CD14-positive monocyte (primary cell): ENCODE measurements at regions not wholly inside any gene's neighbourhood (a gene's known extent, or its start where the extent isn't known, plus 50 kb on each side); places are given as distances from the start of the nearest gene placed in this dataset.
A peak's percentile ranks its signal among the peaks of the same experiment; 100 is the strongest.

ENCODE experiments used
- DNase-seq, 3 donors: peaks; one replicate each; pipeline ENCODE4 v3.0.0-alpha.2; 2011 to 2022
- H2AFZ ChIP-seq: 2 replicates; pipeline ENCODE4 v1.6.0; 2012; ENCODE audit warnings: mild to moderate bottlenecking, low read depth, low read length, inconsistent platforms; ENCODE audit not compliant: insufficient read depth, poor library complexity, severe bottlenecking
- H3K27ac ChIP-seq, 2 donors: 1 replicate in 1 of 2; 2 replicates in 1 of 2; pipeline ENCODE4 v1.5.1; 2012 to 2013; ENCODE audit warnings: low read length in 2 of 2, control low read depth in 1 of 2, inconsistent platforms in 1 of 2, low read depth in 1 of 2, mild to moderate bottlenecking in 1 of 2
- H3K27me3 ChIP-seq, 2 donors: one replicate each; pipeline versions ENCODE4 v1.6.0 to v1.6.1; 2011 to 2013; ENCODE audit warnings: low read length in 2 of 2; ENCODE audit not compliant: control insufficient read depth in 2 of 2, insufficient read depth in 2 of 2
- H3K36me3 ChIP-seq, 2 donors: replicated peaks in 1 of 2; 1 replicate in 1 of 2; 2 replicates in 1 of 2; pipeline versions ENCODE4 v1.5.1 to v1.6.1; 2012 to 2013; ENCODE audit warnings: low read length in 2 of 2, control low read depth in 1 of 2, inconsistent platforms in 1 of 2, mild to moderate bottlenecking in 1 of 2; ENCODE audit not compliant: insufficient read depth in 2 of 2, control insufficient read depth in 1 of 2
- H3K4me1 ChIP-seq, 2 donors: 1 replicate in 1 of 2; 2 replicates in 1 of 2; pipeline versions ENCODE4 v1.5.1 to v1.6.1; 2012 to 2013; ENCODE audit warnings: low read length in 2 of 2, control low read depth in 1 of 2, inconsistent platforms in 1 of 2, mild to moderate bottlenecking in 1 of 2, moderate library complexity in 1 of 2; ENCODE audit not compliant: insufficient read depth in 2 of 2, control insufficient read depth in 1 of 2
- H3K4me2 ChIP-seq: replicated peaks from 2 replicates; pipeline ENCODE3; 2012; ENCODE audit warnings: low read length, moderate library complexity, mild to moderate bottlenecking; ENCODE audit not compliant: poor library complexity, severe bottlenecking; ENCODE audit errors: extremely low read depth
- H3K4me3 ChIP-seq, 3 experiments: fragments of 200-600 bp in 1 of 3; sonication (generic) in 1 of 3; replicated peaks in 1 of 3; 1 replicate in 2 of 3; 2 replicates in 1 of 3; pipeline ENCODE4 v1.5.1; 2011 to 2013; ENCODE audit warnings: low read length in 3 of 3, mild to moderate bottlenecking in 3 of 3, control low read depth in 2 of 3, low read depth in 2 of 3, inconsistent platforms in 1 of 3, moderate library complexity in 1 of 3
- H3K79me2 ChIP-seq: 2 replicates; pipeline ENCODE4 v1.6.0; 2012; ENCODE audit warnings: mild to moderate bottlenecking, control low read depth, inconsistent platforms, low read length, moderate library complexity; ENCODE audit not compliant: insufficient read depth
- H3K9ac ChIP-seq: 2 replicates; pipeline ENCODE4 v1.6.0; 2017; ENCODE audit warnings: low read length, mild to moderate bottlenecking; ENCODE audit not compliant: insufficient read depth, poor library complexity, severe bottlenecking
- H3K9me3 ChIP-seq, 2 donors: replicated peaks in 1 of 2; 1 replicate in 1 of 2; 2 replicates in 1 of 2; pipeline versions ENCODE4 v1.5.1 to v1.6.1; 2012 to 2013; ENCODE audit warnings: low read length in 2 of 2, control low read depth in 1 of 2; ENCODE audit not compliant: control insufficient read depth in 1 of 2, insufficient read depth in 1 of 2
- H4K20me1 ChIP-seq: 2 replicates; pipeline ENCODE4 v1.6.0; 2012; ENCODE audit warnings: mild to moderate bottlenecking, low read length, control low read depth, moderate library complexity; ENCODE audit not compliant: insufficient read depth
- H3K27ac Mint-ChIP-seq, 7 donors: one replicate each; pipeline ENCODE4 v1.8.0; 2020; ENCODE audit warnings: mild to moderate bottlenecking in 7 of 7, mixed read lengths in 7 of 7, moderate library complexity in 6 of 7, inconsistent platforms in 2 of 7
- H3K27me3 Mint-ChIP-seq, 3 donors: one replicate each; pipeline ENCODE4 v1.8.0; 2021 to 2022; ENCODE audit warnings: low read depth in 3 of 3, mild to moderate bottlenecking in 3 of 3, mixed read lengths in 3 of 3, moderate library complexity in 3 of 3, inconsistent platforms in 1 of 3
- H3K36me3 Mint-ChIP-seq, 2 donors: one replicate each; pipeline ENCODE4 v1.8.0; 2020; ENCODE audit warnings: mixed read lengths in 2 of 2, inconsistent platforms in 1 of 2, mild to moderate bottlenecking in 1 of 2
- H3K4me1 Mint-ChIP-seq: one replicate; pipeline ENCODE4 v1.8.0; 2020; ENCODE audit warnings: mild to moderate bottlenecking, mixed read lengths
- H3K4me3 Mint-ChIP-seq, 2 donors: one replicate each; pipeline ENCODE4 v1.8.0; 2020; ENCODE audit warnings: mild to moderate bottlenecking in 2 of 2, mixed read lengths in 2 of 2, moderate library complexity in 1 of 2
- H3K9me3 Mint-ChIP-seq, 7 donors: one replicate each; pipeline ENCODE4 v1.8.0; 2020 to 2022; ENCODE audit warnings: mixed read lengths in 7 of 7, mild to moderate bottlenecking in 6 of 7, moderate library complexity in 6 of 7, inconsistent platforms in 2 of 7
- CTCF ChIP-seq: fragments of 200-600 bp; IDR thresholded peaks from one replicate; pipeline ENCODE4 v1.8.0; 2022; ENCODE audit warnings: antibody characterized with exemption, mild to moderate bottlenecking
- WGBS: methylation state at CpG from one replicate; pipeline ENCODE4 v1.1.5; 2013; ENCODE audit warnings: missing lambda C conversion rate; ENCODE audit not compliant: insufficient coverage; 5-methylcytosine and 5-hydroxymethylcytosine counted together
- intact Hi-C, 2 donors: fragments of 100-400 bp; cut with micrococcal nuclease; formaldehyde crosslinking; loops; one replicate each; pipeline versions ENCODE4 v1.15.0 to v1.15.1; 2023

- peaks cover 20% of the 10 kb centered on the region for H3K4me1 Mint-ChIP-seq
- H3K27me3 Mint-ChIP-seq = peaks cover 11 to 14% (median 13%) of the 10 kb centered on the region in 3 donors
- no peak overlapping the region for H3K27ac ChIP-seq
- H3K9me3 Mint-ChIP-seq = peaks cover 0 to 3% (median 0%) of the 10 kb centered on the region in 7 donors
- no peaks in the 10 kb centered on the region for H3K79me2 ChIP-seq
- no peak overlapping the region for H3K9ac ChIP-seq
- no peak overlapping the region for H3K4me2 ChIP-seq
- no peak overlapping the region for H3K27ac Mint-ChIP-seq
- DNase-seq = no peak
- WGBS = 84% methylated on average over 8 of the region's 10 CpGs
- peak overlapping the region in 1 of 2 donors; percentile 81 for H3K4me3 Mint-ChIP-seq
- H3K27me3 ChIP-seq = peaks cover 0 to 7% of the 10 kb centered on the region in 2 donors
- intact Hi-C loops = no loop called here
- H3K36me3 Mint-ChIP-seq = no peaks in the 10 kb centered on the region
- no peaks in the 10 kb centered on the region for H3K9me3 ChIP-seq
- no peak overlapping the region for H2AFZ ChIP-seq
- no peaks in the 10 kb centered on the region for H4K20me1 ChIP-seq
- no peaks in the 10 kb centered on the region for H3K36me3 ChIP-seq
- H3K4me1 ChIP-seq = peaks cover 14 to 18% of the 10 kb centered on the region in 2 donors
- no peak overlapping the region for H3K4me3 ChIP-seq
- TF ChIP-seq CTCF = no peak
Measured at GRCh38 chr9:129270205-129270604, 92.1 kb upstream of the IER5L start.

GRCh38 chr9:129267141-129267540, 89.1 kb upstream of the IER5L start:
- H3K27me3 ChIP-seq = peaks cover 0 to 7% of the 10 kb centered on the region in 2 donors
- 94% methylated on average over 6 of the region's 10 CpGs for WGBS
- no peak overlapping the region for H3K4me2 ChIP-seq
- no peaks in the 10 kb centered on the region for H3K9me3 ChIP-seq
- no peak for DNase-seq
- no peaks in the 10 kb centered on the region for H4K20me1 ChIP-seq
- Mint-ChIP-seq H3K27ac (no peak overlapping the region), H3K4me1 (peaks cover 11% of the 10 kb centered on the region), H3K4me3 (no peak overlapping the region), H3K27me3 (peaks cover 10 to 12% (median 11%) of the 10 kb centered on the region in 3 donors), H3K36me3 (no peaks in the 10 kb centered on the region), H3K9me3 (peaks cover 0 to 1% (median 0%) of the 10 kb centered on the region in 7 donors)
- H3K36me3 ChIP-seq = no peaks in the 10 kb centered on the region
- H3K4me1 ChIP-seq = peaks cover 7 to 8% of the 10 kb centered on the region in 2 donors
- H2AFZ ChIP-seq = no peak overlapping the region
- no peak for TF ChIP-seq CTCF
- intact Hi-C loops = no loop called here
- H3K4me3 ChIP-seq = no peak overlapping the region
- no peak overlapping the region for H3K27ac ChIP-seq
- H3K79me2 ChIP-seq = no peaks in the 10 kb centered on the region
- no peak overlapping the region for H3K9ac ChIP-seq
